Adrenal gland (tissue), 5 donors: ENCODE measurements at regions not wholly inside any gene's neighbourhood (a gene's known extent, or its start where the extent isn't known, plus 50 kb on each side); places are given as distances from the start of the nearest gene placed in this dataset.

Experiments used
- CTCF ChIP-seq, 6 experiments: fragments of 450-650 bp in 4 of 6; fragments of 200-600 bp in 2 of 6; sonication (generic) in 1 of 6; IDR thresholded peaks; 1 replicate in 5 of 6; 2 replicates in 1 of 6; pipeline versions ENCODE4 v1.5.1 to v1.8.0; 2016 to 2021; ENCODE audit warnings: antibody characterized with exemption in 6 of 6, mild to moderate bottlenecking in 2 of 6, moderate library complexity in 1 of 6
- POLR2A ChIP-seq, 2 donors: fragments of 450-650 bp; IDR thresholded peaks; one replicate each; pipeline ENCODE4 v1.6.1; 2017; ENCODE audit warnings: antibody characterized with exemption in 2 of 2, mild to moderate bottlenecking in 2 of 2, moderate library complexity in 1 of 2
- donor health status: DM: no; HTN: no; CAD: no.

- no peak for TF ChIP-seq CTCF (IDR thresholded peaks at IDR 0.05)
- no peak for TF ChIP-seq POLR2A (IDR thresholded peaks at IDR 0.05)
Observed at GRCh38 chr4:154959756-154960155, 178.7 kb downstream of the RBM46 start.
